AG09309 (cell line): ENCODE measurements at regions not wholly inside any gene's neighbourhood (a gene's known extent, or its start where the extent isn't known, plus 50 kb on each side); places are given as distances from the start of the nearest gene placed in this dataset.

ENCODE experiments used
- DNase-seq: peaks from one replicate; pipeline ENCODE4 v3.0.0-alpha.2; 2010; ENCODE audit warnings: low read depth
- H3K4me3 ChIP-seq: 2 replicates; pipeline ENCODE4 v1.5.1; 2011; ENCODE audit warnings: mild to moderate bottlenecking, low read depth, low read length, moderate library complexity; ENCODE audit not compliant: control insufficient read depth
- CTCF ChIP-seq: IDR thresholded peaks from 2 replicates; pipeline ENCODE4 v1.5.1; 2011; ENCODE audit warnings: mild to moderate bottlenecking, low read depth, low read length, inconsistent platforms; ENCODE audit not compliant: insufficient read depth, control insufficient read depth; ENCODE audit errors: missing control alignments

GRCh38 chr11:106446302-106446701, 368.8 kb downstream of the AASDHPPT start:
- no peak for TF ChIP-seq CTCF
- DNase-seq, result no peak

GRCh38 chr11:106446955-106447354, 369.5 kb downstream of the AASDHPPT start:
- no peak overlapping the region for H3K4me3 ChIP-seq
- no peak for DNase-seq
- no peak for TF ChIP-seq CTCF

More at GRCh38 chr11:106446302-106446701, 368.8 kb downstream of the AASDHPPT start:
- H3K4me3 ChIP-seq, result no peak overlapping the region

GRCh38 chr11:106447631-106448191, 370.2 kb downstream of the AASDHPPT start:
- no peak overlapping the region for H3K4me3 ChIP-seq
- DNase-seq, result no peak
- TF ChIP-seq CTCF, result no peak

- no peak for TF ChIP-seq CTCF
- DNase-seq, result no peak
- H3K4me3 ChIP-seq, result no peak overlapping the region
Measured at GRCh38 chr11:106449763-106450162, 372.3 kb downstream of the AASDHPPT start.

GRCh38 chr11:106451228-106451922, 373.9 kb downstream of the AASDHPPT start:
- TF ChIP-seq CTCF, result no peak
- H3K4me3 ChIP-seq, result no peak overlapping the region
- no peak for DNase-seq

- H3K4me3 ChIP-seq, result no peak overlapping the region
- no peak for DNase-seq
- TF ChIP-seq CTCF, result no peak
Measured at GRCh38 chr11:106456647-106457046, 379.2 kb downstream of the AASDHPPT start.
